Astrocyte of the cerebellum (primary cell): ENCODE measurements at regions not wholly inside any gene's neighbourhood (a gene's known extent, or its start where the extent isn't known, plus 50 kb on each side); places are given as distances from the start of the nearest gene placed in this dataset.

Experiments
- DNase-seq: peaks from one replicate; pipeline ENCODE4 v3.0.0-alpha.2; 2011; ENCODE audit warnings: low read depth
- H3K4me3 ChIP-seq: 2 replicates; pipeline ENCODE4 v1.5.1; 2011; ENCODE audit warnings: mild to moderate bottlenecking, low read depth, low read length, moderate library complexity
- CTCF ChIP-seq: IDR thresholded peaks from 2 replicates; pipeline ENCODE4 v1.5.1; 2012; ENCODE audit warnings: low read length, low read depth, moderate library complexity, mild to moderate bottlenecking; ENCODE audit errors: missing control alignments
- in situ Hi-C: cut with HindIII; loops from 2 replicates; pipeline ENCODE4 v1.10.0; 2017; ENCODE audit warnings: low sequenced_read_pairs

GRCh38 chr11:127670374-127671119, 670.0 kb upstream of the KIRREL3 start:
- no peak for TF ChIP-seq CTCF
- in situ Hi-C loops: no loop called here
- no peak overlapping the region for H3K4me3 ChIP-seq
- DNase-seq: no peak

GRCh38 chr11:127656116-127656836, 655.7 kb upstream of the KIRREL3 start:
- no peak for TF ChIP-seq CTCF
- DNase-seq: no peak
- in situ Hi-C loops: no loop called here
- H3K4me3 ChIP-seq: no peak overlapping the region

GRCh38 chr11:127653076-127653475, 652.5 kb upstream of the KIRREL3 start:
- no peak for TF ChIP-seq CTCF
- in situ Hi-C loops: no loop called here

DNA sequence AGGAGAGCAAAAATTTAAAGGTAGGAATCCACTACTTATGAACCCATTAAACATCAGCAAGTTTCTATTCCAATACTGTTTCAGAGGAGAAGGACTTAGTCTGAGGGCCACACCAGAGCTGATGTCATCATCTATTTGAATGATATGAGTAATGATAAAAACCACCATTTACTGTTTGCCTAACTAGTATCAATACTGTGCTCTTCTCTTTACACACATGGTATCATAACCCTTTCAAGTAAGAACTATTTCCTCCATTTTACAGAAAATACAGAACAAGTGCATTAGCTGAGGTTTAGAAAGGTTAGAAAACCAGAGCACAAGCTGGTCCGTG, 651.3 kb upstream of the KIRREL3 start:
- in situ Hi-C loops: no loop called here
- H3K4me3 ChIP-seq: no peak overlapping the region
- no peak for TF ChIP-seq CTCF
- no peak for DNase-seq

More at GRCh38 chr11:127653076-127653475, 652.5 kb upstream of the KIRREL3 start:
- H3K4me3 ChIP-seq: no peak overlapping the region
- no peak for DNase-seq

DNA sequence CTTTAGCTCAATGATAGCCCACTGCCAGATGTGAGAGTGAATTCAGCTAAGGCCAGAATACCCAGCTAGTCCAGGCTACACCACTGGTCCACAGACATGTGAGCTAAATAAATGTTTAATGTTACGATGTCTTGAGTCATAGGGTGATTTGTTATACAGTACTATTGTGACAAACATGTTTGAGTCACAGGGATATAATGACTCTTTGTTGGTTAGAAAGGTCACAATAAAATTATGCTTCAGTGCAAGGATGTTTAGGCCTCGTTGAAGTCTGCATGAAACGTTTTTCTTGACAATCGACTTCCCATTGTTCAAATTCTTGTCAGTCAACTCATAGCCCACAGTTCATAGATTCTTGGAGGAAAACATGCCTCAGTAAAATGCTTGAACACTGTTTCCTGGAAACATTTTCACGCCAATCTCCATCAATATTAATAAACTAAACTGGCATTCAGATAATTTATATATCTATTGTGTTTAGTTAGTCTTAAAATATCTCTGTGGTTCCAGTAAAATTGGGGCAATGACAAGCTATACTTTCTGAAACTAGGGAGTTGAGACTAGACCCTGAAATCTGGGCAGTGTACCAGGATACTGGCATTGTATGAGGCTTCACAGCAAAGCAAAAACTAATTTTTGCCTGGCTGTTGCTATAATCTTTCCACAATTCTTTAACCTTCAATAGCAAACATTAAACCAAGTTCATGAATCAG, 650.8 kb upstream of the KIRREL3 start:
- DNase-seq: peak; percentile 32
- TF ChIP-seq CTCF: no peak
- no peak overlapping the region for H3K4me3 ChIP-seq
- in situ Hi-C loops: no loop called here

DNA sequence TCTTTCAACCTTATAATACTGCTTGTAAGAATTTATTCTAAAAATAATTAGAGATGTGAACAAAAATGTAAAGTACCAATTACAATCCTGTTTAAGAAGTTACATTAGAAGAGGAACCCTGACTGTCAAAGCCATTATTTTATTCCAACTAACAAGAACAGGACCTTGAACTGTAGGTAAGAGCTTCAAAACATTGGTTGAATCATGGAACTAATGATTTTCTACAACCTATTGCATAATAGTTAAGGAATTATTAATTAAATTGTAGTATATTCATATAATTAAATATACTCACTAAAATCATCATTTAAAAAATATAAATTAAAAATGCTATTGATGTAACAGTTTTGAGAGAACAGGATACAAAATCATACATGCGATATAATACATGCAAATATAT, 649.4 kb upstream of the KIRREL3 start:
- DNase-seq: no peak
- H3K4me3 ChIP-seq: no peak overlapping the region
- TF ChIP-seq CTCF: no peak
- in situ Hi-C loops: no loop called here
